Astrocyte (in vitro differentiated cells and primary cell): ENCODE measurements at regions not wholly inside any gene's neighbourhood (a gene's known extent, or its start where the extent isn't known, plus 50 kb on each side); places are given as distances from the start of the nearest gene placed in this dataset.

ENCODE experiments used
- DNase-seq: peaks from one replicate; pipeline ENCODE4 v3.0.0-alpha.2; 2010; ENCODE audit warnings: low read depth
- FAIRE-seq: peaks from 2 replicates; lab custom pipeline; 2011; peaks lifted over from hg19 to GRCh38; lab: Jason Lieb, UNC
- H2AFZ ChIP-seq: 2 replicates; pipeline ENCODE4 v1.6.0; 2012; ENCODE audit warnings: low read depth, low read length, inconsistent platforms
- H3K27ac ChIP-seq: 2 replicates; pipeline ENCODE4 v1.5.1; 2011; ENCODE audit warnings: low read depth, low read length, inconsistent platforms
- H3K27me3 ChIP-seq: 2 replicates; pipeline ENCODE4 v1.6.0; 2011; ENCODE audit warnings: low read length, inconsistent platforms; ENCODE audit not compliant: insufficient read depth
- H3K36me3 ChIP-seq: 2 replicates; pipeline ENCODE4 v1.5.1; 2011; ENCODE audit warnings: low read length, inconsistent platforms; ENCODE audit not compliant: insufficient read depth
- H3K4me1 ChIP-seq: 2 replicates; pipeline ENCODE4 v1.5.1; 2011; ENCODE audit warnings: low read length, inconsistent platforms; ENCODE audit not compliant: insufficient read depth
- H3K4me2 ChIP-seq: 2 replicates; pipeline ENCODE4 v1.6.0; 2012; ENCODE audit warnings: low read length, inconsistent platforms
- H3K4me3 ChIP-seq: 2 replicates; pipeline ENCODE4 v1.5.1; 2011; ENCODE audit warnings: low read depth, mild to moderate bottlenecking, low read length, inconsistent platforms; ENCODE audit not compliant: insufficient read depth
- H3K79me2 ChIP-seq: 2 replicates; pipeline ENCODE4 v1.6.0; 2012; ENCODE audit warnings: mild to moderate bottlenecking, low read length, inconsistent platforms; ENCODE audit not compliant: insufficient read depth
- H3K9ac ChIP-seq: 2 replicates; pipeline ENCODE4 v1.6.0; 2012; ENCODE audit warnings: mild to moderate bottlenecking, low read length, inconsistent platforms
- H3K9me3 ChIP-seq: 2 replicates; pipeline ENCODE4 v1.5.1; 2012; ENCODE audit warnings: low read depth, mild to moderate bottlenecking, low read length, inconsistent platforms; ENCODE audit not compliant: insufficient read depth
- H4K20me1 ChIP-seq: 2 replicates; pipeline ENCODE4 v1.6.0; 2012; ENCODE audit warnings: low read length, inconsistent platforms; ENCODE audit not compliant: insufficient read depth
- H3K27ac Mint-ChIP-seq: one replicate; pipeline ENCODE4 v1.8.0; 2021; ENCODE audit warnings: mild to moderate bottlenecking, mixed read lengths; ENCODE audit not compliant: unreplicated experiment
- H3K27me3 Mint-ChIP-seq: one replicate; pipeline ENCODE4 v1.8.0; 2021; ENCODE audit warnings: low read depth, mixed read lengths; ENCODE audit not compliant: unreplicated experiment
- H3K36me3 Mint-ChIP-seq: one replicate; pipeline ENCODE4 v1.8.0; 2021; ENCODE audit warnings: low read depth, mixed read lengths; ENCODE audit not compliant: unreplicated experiment
- H3K4me1 Mint-ChIP-seq: one replicate; pipeline ENCODE4 v1.8.0; 2021; ENCODE audit warnings: low read depth, mixed read lengths; ENCODE audit not compliant: unreplicated experiment
- H3K4me3 Mint-ChIP-seq: one replicate; pipeline ENCODE4 v1.8.0; 2021; ENCODE audit warnings: mild to moderate bottlenecking, moderate library complexity, mixed read lengths; ENCODE audit not compliant: unreplicated experiment
- H3K9me3 Mint-ChIP-seq: one replicate; pipeline ENCODE4 v1.8.0; 2021; ENCODE audit warnings: mild to moderate bottlenecking, mixed read lengths; ENCODE audit not compliant: unreplicated experiment
- CTCF ChIP-seq: IDR thresholded peaks from 2 replicates; pipeline ENCODE4 v1.5.1; 2011; ENCODE audit warnings: low read depth, mild to moderate bottlenecking, inconsistent platforms, low read length, moderate library complexity; ENCODE audit not compliant: insufficient read depth
- EZH2 ChIP-seq: IDR thresholded peaks from 2 replicates; pipeline ENCODE4 v1.6.1; 2012; ENCODE audit warnings: mild to moderate bottlenecking, low read length, inconsistent platforms; ENCODE audit not compliant: insufficient read depth

- Mint-ChIP-seq H3K36me3 (no peaks in the 10 kb centered on the region), H3K27me3 (no peaks in the 10 kb centered on the region), H3K9me3 (no peaks in the 10 kb centered on the region), H3K27ac (no peak overlapping the region), H3K4me3 (no peak overlapping the region), H3K4me1 (peaks cover 2% of the 10 kb centered on the region)
- Histone ChIP-seq H3K36me3 (no peaks in the 10 kb centered on the region), H4K20me1 (no peaks in the 10 kb centered on the region), H2AFZ (no peak overlapping the region), H3K27me3 (no peaks in the 10 kb centered on the region), H3K4me3 (no peak overlapping the region), H3K27ac (no peak overlapping the region), H3K9ac (no peak overlapping the region), H3K79me2 (no peaks in the 10 kb centered on the region), H3K4me1 (no peaks in the 10 kb centered on the region), H3K4me2 (no peak overlapping the region), H3K9me3 (no peaks in the 10 kb centered on the region)
- no peak for DNase-seq
- no peak for FAIRE-seq
- no peak for TF ChIP-seq CTCF
- TF ChIP-seq EZH2: no peak
These were observed 154.0 kb downstream of the SLC24A2 start for GRCh38 chr9:19634881-19635280.

- FAIRE-seq: no peak
- Mint-ChIP-seq H3K27ac (no peak overlapping the region), H3K27me3 (no peaks in the 10 kb centered on the region), H3K4me3 (no peak overlapping the region), H3K9me3 (no peaks in the 10 kb centered on the region), H3K36me3 (no peaks in the 10 kb centered on the region), H3K4me1 (peaks cover 2% of the 10 kb centered on the region)
- no peak for DNase-seq
- H3K27me3 ChIP-seq: no peaks in the 10 kb centered on the region
- H2AFZ ChIP-seq: no peak overlapping the region
- H3K36me3 ChIP-seq: no peaks in the 10 kb centered on the region
- H3K9me3 ChIP-seq: no peaks in the 10 kb centered on the region
- H3K4me1 ChIP-seq: no peaks in the 10 kb centered on the region
- TF ChIP-seq EZH2 (no peak), CTCF (no peak)
- no peak overlapping the region for H3K4me3 ChIP-seq
- no peak overlapping the region for H3K9ac ChIP-seq
- no peaks in the 10 kb centered on the region for H4K20me1 ChIP-seq
- no peaks in the 10 kb centered on the region for H3K79me2 ChIP-seq
- no peak overlapping the region for H3K4me2 ChIP-seq
- H3K27ac ChIP-seq: no peak overlapping the region
These were observed 157.7 kb downstream of the SLC24A2 start for GRCh38 chr9:19631181-19631580.

GRCh38 chr9:19630760-19631159, 158.1 kb downstream of the SLC24A2 start:
- H3K9me3 ChIP-seq: no peaks in the 10 kb centered on the region
- H3K36me3 ChIP-seq: no peaks in the 10 kb centered on the region
- H3K4me2 ChIP-seq: no peak overlapping the region
- Mint-ChIP-seq H3K4me1 (peaks cover 2% of the 10 kb centered on the region), H3K4me3 (no peak overlapping the region), H3K9me3 (no peaks in the 10 kb centered on the region), H3K27ac (no peak overlapping the region), H3K36me3 (no peaks in the 10 kb centered on the region), H3K27me3 (no peaks in the 10 kb centered on the region)
- H4K20me1 ChIP-seq: no peaks in the 10 kb centered on the region
- TF ChIP-seq EZH2 (no peak), CTCF (no peak)
- FAIRE-seq (no peak), DNase-seq (no peak)
- H3K27ac ChIP-seq: no peak overlapping the region
- H2AFZ ChIP-seq: no peak overlapping the region
- no peaks in the 10 kb centered on the region for H3K4me1 ChIP-seq
- no peak overlapping the region for H3K9ac ChIP-seq
- H3K27me3 ChIP-seq: no peaks in the 10 kb centered on the region
- H3K4me3 ChIP-seq: no peak overlapping the region
- H3K79me2 ChIP-seq: no peaks in the 10 kb centered on the region
